Adipose tissue (tissue), 3 donors: ENCODE measurements at regions not wholly inside any gene's neighbourhood (a gene's known extent, or its start where the extent isn't known, plus 50 kb on each side); places are given as distances from the start of the nearest gene placed in this dataset.
"Not testable (repeated sequence)": the region's sequence is repeated elsewhere in the genome, so short reads cannot be mapped to it uniquely, and the experiment has no call there.

ENCODE experiments used
- H3K27ac ChIP-seq: one replicate; pipeline ENCODE4 v1.5.1; 2013; ENCODE audit warnings: low read depth, low read length
- WGBS, 3 donors: extraction: QIAGEN DNeasy Blood & Tissue Kit; methylation state at CpG; one replicate each; pipeline ENCODE4 v1.1.7; 2013; 5-methylcytosine and 5-hydroxymethylcytosine counted together
- donor health status: healthy with polysubstance abuse.
- donor health status: Bipolar disorder and iron deficiency.
- donor health status: healthy.

DNA sequence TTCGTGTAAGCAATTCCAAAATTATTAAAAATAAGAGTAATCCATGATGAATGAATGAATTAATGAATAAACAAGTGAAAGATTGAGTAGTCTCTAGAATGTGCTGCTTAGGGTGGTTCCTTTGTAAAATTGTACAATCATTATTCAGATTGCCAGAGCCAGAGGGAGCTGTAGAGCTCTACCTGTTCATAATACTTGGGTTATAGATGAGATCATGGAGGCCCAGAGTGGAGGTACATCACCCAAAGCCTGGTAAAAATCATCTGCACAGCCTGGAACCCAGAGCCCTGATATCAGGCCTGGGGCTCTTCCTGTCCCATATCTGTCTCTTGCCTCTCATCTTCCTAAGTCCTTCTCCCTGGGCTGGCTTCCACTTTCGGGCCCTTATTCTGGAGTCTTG lies 297.2 kb downstream of the RPLP1 start:
- H3K27ac ChIP-seq = no peak overlapping the region
- 88 to 91% (median 89%) methylated on average over 2 of the region's 2 CpGs for WGBS, 3 donors

DNA sequence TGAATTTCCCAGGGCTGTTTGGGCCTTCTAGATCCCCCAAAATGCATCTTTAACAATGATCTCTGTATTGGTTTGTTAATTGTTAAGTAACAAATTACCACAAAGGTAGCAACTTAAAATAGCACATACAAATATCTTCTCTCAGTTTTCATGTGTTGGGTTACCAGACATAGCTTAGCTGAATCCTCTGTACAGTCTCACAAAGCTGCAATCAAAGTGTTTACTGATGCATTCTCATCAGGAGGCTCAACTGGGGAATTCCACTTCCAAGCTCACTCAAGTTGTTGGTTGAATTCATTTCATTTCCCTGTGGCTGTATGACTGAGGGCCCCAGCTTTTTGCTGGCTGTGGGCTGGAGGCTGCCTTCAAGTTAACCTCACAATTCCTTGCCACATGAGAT lies 297.6 kb downstream of the RPLP1 start:
- no peak overlapping the region for H3K27ac ChIP-seq

DNA sequence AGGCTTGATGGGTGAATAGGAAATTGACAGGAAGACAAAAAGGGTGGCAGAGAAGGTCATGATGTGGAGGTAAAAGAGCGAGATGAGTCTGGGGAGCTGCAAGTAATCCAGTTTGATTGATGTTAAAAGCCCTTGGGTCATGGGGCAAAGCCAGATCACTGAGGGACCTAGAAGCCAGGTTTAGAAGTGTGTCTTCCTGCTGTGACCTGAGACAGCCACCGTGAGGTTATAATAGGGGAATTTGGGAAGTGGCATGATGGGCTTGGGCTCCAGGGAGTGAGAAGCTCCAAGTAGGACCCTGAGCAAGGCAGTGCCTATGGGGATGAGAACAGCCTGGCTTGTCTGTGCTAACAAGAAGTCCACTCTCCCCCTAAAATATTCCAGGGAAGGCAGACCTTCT lies 298.5 kb downstream of the RPLP1 start:
- 76 to 90% (median 78%) methylated on average over 2 of the region's 2 CpGs for WGBS, 3 donors

DNA sequence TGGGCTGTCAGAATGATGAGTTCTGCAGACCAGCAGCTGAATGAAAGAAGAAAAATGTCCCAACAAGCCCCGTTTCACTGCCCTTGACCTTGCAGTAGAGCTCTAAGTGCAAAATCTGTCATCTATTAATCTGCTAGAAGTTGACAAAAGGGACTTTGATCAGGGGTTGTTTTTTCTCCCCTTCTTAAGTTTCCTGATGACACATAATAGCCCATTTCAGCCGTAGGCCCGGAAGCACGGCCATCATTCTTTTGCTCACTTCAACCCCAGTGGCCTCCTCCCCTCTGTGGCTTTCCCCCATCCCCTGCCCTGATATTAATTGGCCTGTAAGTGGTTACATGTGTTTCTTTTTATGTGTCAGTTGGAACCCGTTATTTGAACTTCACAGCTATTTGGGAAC lies 298.9 kb downstream of the RPLP1 start:
- WGBS, 3 donors = 66 to 77% (median 75%) methylated on average over 5 of the region's 5 CpGs
- H3K27ac ChIP-seq = no peak overlapping the region

More for the DNA sequence above, 298.5 kb downstream of the RPLP1 start:
- H3K27ac ChIP-seq = no peak overlapping the region

GRCh38 chr15:69753867-69754266 lies 301.2 kb downstream of the RPLP1 start:
- 88 to 89% (median 89%) methylated on average over 1 of the region's 1 CpG for WGBS, 3 donors

GRCh38 chr15:69754313-69754712 lies 301.7 kb downstream of the RPLP1 start:
- no peak overlapping the region for H3K27ac ChIP-seq
- WGBS, 3 donors = 90 to 96% (median 90%) methylated on average over 1 of the region's 1 CpG

More at GRCh38 chr15:69753867-69754266, 301.2 kb downstream of the RPLP1 start:
- no peak overlapping the region for H3K27ac ChIP-seq

- H3K27ac ChIP-seq = no peak overlapping the region
- 20 to 62% (median 23%) methylated on average over 7 of the region's 7 CpGs for WGBS, 3 donors
Observed at GRCh38 chr15:69755551-69756310, 303.1 kb downstream of the RPLP1 start.

DNA sequence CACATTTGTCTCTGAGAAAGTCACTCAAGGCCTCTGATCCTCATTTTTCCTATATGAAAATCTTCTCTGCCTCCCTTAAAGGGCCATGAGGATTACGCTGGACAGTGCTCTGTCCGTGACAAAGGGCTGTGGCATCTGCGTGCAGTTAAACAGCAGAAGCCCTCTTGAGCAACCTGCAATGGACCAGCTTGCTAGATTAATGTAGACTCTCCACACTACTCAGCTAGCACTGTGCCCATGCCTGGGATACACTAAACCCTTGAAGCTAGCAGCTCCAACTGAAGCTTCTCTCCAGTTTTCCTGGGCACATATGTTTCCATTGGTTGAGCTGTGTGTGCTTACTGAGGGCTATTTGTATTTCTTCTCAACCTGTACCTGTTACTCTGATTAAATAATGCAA lies 303.8 kb downstream of the RPLP1 start:
- H3K27ac ChIP-seq = no peak overlapping the region
- WGBS, 3 donors = 81 to 98% (median 90%) methylated on average over 3 of the region's 3 CpGs

DNA sequence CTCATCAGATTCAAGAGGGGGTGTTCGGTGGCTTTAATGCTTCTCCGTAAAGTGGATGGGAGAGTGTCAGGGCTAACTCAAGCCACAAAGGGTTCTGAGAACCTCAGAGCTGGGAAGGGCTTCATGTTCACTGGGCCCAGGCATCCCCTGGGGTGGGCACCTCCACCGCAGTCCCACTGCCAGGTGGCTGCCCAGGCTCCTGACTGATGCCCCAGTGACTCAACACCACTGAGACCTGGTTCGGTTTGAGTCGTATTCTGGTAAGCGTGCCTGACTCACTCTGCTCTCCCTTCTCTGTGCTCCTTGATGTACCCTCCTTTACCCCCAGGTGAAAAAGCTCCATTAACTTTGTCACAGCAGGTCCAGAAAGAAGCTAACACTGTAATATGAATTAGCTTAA lies 304.6 kb downstream of the RPLP1 start:
- WGBS, 3 donors = 93 to 96% (median 96%) methylated on average over 6 of the region's 6 CpGs

GRCh38 chr15:69758291-69758771 lies 305.7 kb downstream of the RPLP1 start:
- no peak overlapping the region for H3K27ac ChIP-seq
- WGBS, 3 donors = 74 to 87% (median 80%) methylated on average over 2 of the region's 2 CpGs

More for the DNA sequence above, 304.6 kb downstream of the RPLP1 start:
- H3K27ac ChIP-seq = no peak overlapping the region

DNA sequence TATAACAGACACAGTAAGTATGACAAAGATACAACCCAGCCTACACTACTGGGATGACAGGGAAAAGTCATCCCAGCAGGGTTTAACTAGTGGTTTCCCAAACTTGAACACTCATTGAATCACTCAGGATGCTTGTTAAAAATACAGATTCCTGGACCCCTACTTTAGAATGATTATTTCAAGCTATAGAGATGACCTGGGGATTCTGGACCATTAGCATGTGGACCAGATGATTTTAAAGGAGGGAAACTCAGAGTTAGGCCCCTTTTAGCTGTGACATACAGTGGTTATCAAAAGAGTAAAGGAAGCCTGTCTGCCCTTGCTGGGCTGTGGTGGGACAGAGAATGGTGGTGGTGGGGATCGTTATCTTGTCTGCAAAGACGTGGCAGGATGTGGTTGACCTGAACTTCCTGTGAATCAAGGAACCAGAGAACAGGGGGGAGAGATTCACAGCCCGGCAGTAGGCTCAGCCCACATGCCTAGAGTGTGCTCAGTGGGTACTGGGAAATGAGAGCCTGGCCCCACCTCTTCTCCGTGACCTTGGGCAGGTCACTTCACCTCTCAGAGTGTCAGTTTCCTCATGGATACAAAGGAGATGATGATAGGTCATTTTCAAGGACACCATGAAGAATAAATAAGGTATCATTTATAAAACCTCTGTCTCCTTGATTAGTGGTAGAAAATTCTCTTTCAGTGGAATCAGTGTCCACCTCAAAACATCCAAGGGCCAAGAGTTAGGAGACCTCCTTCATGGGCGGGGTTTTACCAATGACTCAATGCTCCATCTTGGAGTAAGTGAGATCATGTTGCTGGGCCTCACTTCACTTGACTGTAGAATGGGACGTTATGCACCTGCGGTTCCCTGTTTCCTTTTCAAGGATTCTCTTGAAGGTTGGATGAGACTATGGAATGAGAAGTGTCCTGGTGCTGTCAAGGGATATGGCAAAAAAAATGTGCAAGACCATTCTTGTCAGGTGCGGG lies 306.5 kb downstream of the RPLP1 start:
- peak overlapping the region; percentile 26 for H3K27ac ChIP-seq
- 68 to 81% (median 70%) methylated on average over 8 of the region's 8 CpGs for WGBS, 3 donors

DNA sequence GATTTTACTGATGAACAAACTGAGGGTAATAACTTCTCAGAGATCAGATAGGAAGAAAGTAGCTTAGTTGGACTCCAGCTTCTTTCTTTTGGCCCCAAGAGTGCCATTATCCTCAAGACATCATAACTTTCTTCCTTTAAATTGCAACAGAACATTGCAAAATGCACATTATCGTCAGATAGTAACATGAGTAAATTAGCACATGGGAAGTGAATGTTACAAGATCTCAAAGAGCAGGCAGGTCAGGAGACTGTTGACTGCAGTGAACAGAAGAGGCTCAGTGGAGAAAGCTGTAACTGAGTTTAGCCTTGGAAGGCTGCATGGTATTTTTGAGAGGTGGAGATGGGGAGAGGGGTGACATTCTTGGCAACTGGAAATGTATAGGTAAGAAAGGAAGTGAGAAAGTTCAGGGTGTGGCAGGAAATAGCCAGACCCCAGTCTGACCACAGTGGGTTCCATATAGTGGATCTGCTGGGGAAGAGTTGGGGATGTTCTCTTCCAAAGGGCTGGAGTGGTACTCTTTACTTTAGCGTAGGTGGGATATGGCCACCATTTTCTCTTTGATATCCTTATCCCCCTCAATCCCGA lies 307.7 kb downstream of the RPLP1 start:
- WGBS, 3 donors = 47 to 69% (median 48%) methylated on average over 3 of the region's 3 CpGs
- peak overlapping the region; percentile 79 for H3K27ac ChIP-seq

- WGBS, 3 donors = 50 to 65% (median 55%) methylated on average over 7 of the region's 7 CpGs
- peak overlapping the region; percentile 79 for H3K27ac ChIP-seq
Observed at GRCh38 chr15:69760890-69761568, 308.4 kb downstream of the RPLP1 start.

- 63 to 67% (median 64%) methylated on average over 6 of the region's 6 CpGs for WGBS, 3 donors
- H3K27ac ChIP-seq = no peak overlapping the region
Observed at GRCh38 chr15:69762373-69763148, 309.9 kb downstream of the RPLP1 start.

- WGBS, 3 donors = 66 to 71% (median 70%) methylated on average over 3 of the region's 3 CpGs
- no peak overlapping the region for H3K27ac ChIP-seq
Observed at GRCh38 chr15:69763831-69764230, 311.2 kb downstream of the RPLP1 start.

GRCh38 chr15:69766156-69766555 lies 313.5 kb downstream of the RPLP1 start:
- no peak overlapping the region for H3K27ac ChIP-seq

GRCh38 chr15:69767191-69767590 lies 314.6 kb downstream of the RPLP1 start:
- no peak overlapping the region for H3K27ac ChIP-seq
- WGBS, 3 donors = 57 to 76% (median 64%) methylated on average over 4 of the region's 4 CpGs

DNA sequence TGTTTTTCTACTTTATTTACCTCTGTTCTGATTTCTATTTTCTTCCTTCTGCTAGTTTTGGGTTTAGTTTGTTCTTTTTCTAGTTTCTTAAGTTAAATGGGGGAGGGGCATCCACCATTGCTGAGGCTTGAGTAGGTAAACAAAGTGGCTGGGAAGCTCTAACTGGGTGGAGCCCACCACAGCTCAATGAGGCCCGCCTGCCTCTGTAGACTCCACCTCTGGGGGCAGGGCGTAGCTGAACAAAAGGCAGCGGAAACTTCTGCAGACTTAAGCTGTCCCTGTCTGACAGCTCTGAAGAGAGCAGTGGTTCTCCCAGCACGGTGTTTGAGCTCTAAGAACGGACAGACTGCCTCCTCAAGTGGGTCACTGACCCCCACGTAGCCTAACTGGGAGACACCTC lies 316.7 kb downstream of the RPLP1 start:
- WGBS, 3 donors = 56 to 68% (median 64%) methylated on average over 6 of the region's 6 CpGs
- H3K27ac ChIP-seq = not testable (repeated sequence)
